Suprapubic skin (tissue), 4 donors: ENCODE measurements at regions not wholly inside any gene's neighbourhood (a gene's known extent, or its start where the extent isn't known, plus 50 kb on each side); places are given as distances from the start of the nearest gene placed in this dataset.
"Not testable (repeated sequence)": the region's sequence is repeated elsewhere in the genome, so short reads cannot be mapped to it uniquely, and the experiment has no call there.

ENCODE experiments used
- DNase-seq, 2 donors: peaks; one replicate each; pipeline ENCODE4 v3.0.0-alpha.2; 2019; ENCODE audit warnings: low spot score in 2 of 2
- H3K27ac ChIP-seq: fragments of 200-600 bp; sonication (generic); one replicate; pipeline ENCODE4 v1.5.1; 2019
- H3K27me3 ChIP-seq: fragments of 200-600 bp; sonication (generic); one replicate; pipeline ENCODE4 v1.5.1; 2019
- H3K36me3 ChIP-seq: fragments of 200-600 bp; sonication (generic); one replicate; pipeline ENCODE4 v1.5.1; 2019
- H3K4me1 ChIP-seq: fragments of 200-600 bp; sonication (generic); one replicate; pipeline ENCODE4 v1.5.1; 2019
- H3K4me3 ChIP-seq: fragments of 200-600 bp; sonication (generic); one replicate; pipeline ENCODE4 v1.5.1; 2019; ENCODE audit warnings: mild to moderate bottlenecking
- H3K9me3 ChIP-seq: fragments of 200-600 bp; sonication (generic); one replicate; pipeline ENCODE4 v1.5.1; 2019
- CTCF ChIP-seq, 2 donors: fragments of 200-600 bp in 1 of 2; fragments of 450-650 bp in 1 of 2; sonication (generic) in 1 of 2; IDR thresholded peaks; one replicate each; pipeline ENCODE4 v1.5.1; 2016 to 2019; ENCODE audit warnings: antibody characterized with exemption in 2 of 2, mild to moderate bottlenecking in 1 of 2, moderate library complexity in 1 of 2
- EP300 ChIP-seq: sonication (generic); formaldehyde crosslinking; IDR thresholded peaks from one replicate; pipeline ENCODE4 v1.6.1; 2017; ENCODE audit warnings: antibody characterized with exemption
- POLR2A ChIP-seq, 2 donors: fragments of 450-650 bp; IDR thresholded peaks; one replicate each; pipeline ENCODE4 v1.6.1; 2017; ENCODE audit warnings: antibody characterized with exemption in 2 of 2, mild to moderate bottlenecking in 2 of 2, moderate library complexity in 2 of 2
- POLR2AphosphoS5 ChIP-seq, 3 donors: sonication (generic); formaldehyde crosslinking; IDR thresholded peaks; one replicate each; pipeline ENCODE4 v1.6.1; 2017; ENCODE audit warnings: antibody characterized with exemption in 3 of 3
- WGBS: methylation state at CpG from one replicate; pipeline ENCODE4 v1.1.5; 2018; 5-methylcytosine and 5-hydroxymethylcytosine counted together

GRCh38 chr3:39638301-39638700, 170.8 kb downstream of the MOBP start:
- TF ChIP-seq EP300 = no peak
- no peak for TF ChIP-seq POLR2AphosphoS5 (IDR thresholded peaks at IDR 0.05)
- TF ChIP-seq CTCF (IDR thresholded peaks at IDR 0.05) = no peak
- no peak for TF ChIP-seq POLR2A (IDR thresholded peaks at IDR 0.05)
- no peak for DNase-seq
- WGBS = 73% methylated on average over 6 of the region's 6 CpGs
- Histone ChIP-seq H3K4me3 (no peak overlapping the region), H3K27ac (no peak overlapping the region), H3K36me3 (no peaks in the 10 kb centered on the region), H3K27me3 (no peaks in the 10 kb centered on the region), H3K4me1 (peaks cover 4% of the 10 kb centered on the region), H3K9me3 (no peaks in the 10 kb centered on the region)

GRCh38 chr3:39639344-39640236, 169.8 kb upstream of the MYRIP start:
- WGBS = 61% methylated on average over 5 of the region's 5 CpGs
- Histone ChIP-seq H3K4me3 (no peak overlapping the region), H3K36me3 (no peaks in the 10 kb centered on the region), H3K27ac (no peak overlapping the region), H3K4me1 (peaks cover 4% of the 10 kb centered on the region), H3K9me3 (no peaks in the 10 kb centered on the region), H3K27me3 (no peaks in the 10 kb centered on the region)
- DNase-seq = no peak
- TF ChIP-seq EP300 = no peak
- no peak for TF ChIP-seq POLR2AphosphoS5 (IDR thresholded peaks at IDR 0.05)
- no peak for TF ChIP-seq CTCF (IDR thresholded peaks at IDR 0.05)
- no peak for TF ChIP-seq POLR2A (IDR thresholded peaks at IDR 0.05)

GRCh38 chr3:39641274-39641673, 168.1 kb upstream of the MYRIP start:
- Histone ChIP-seq H3K4me3 (no peak overlapping the region), H3K27ac (no peak overlapping the region), H3K27me3 (no peaks in the 10 kb centered on the region), H3K36me3 (no peaks in the 10 kb centered on the region), H3K4me1 (peaks cover 4% of the 10 kb centered on the region), H3K9me3 (no peaks in the 10 kb centered on the region)
- WGBS = 84% methylated on average over 4 of the region's 4 CpGs
- DNase-seq = no peak
- no peak for TF ChIP-seq EP300
- no peak for TF ChIP-seq CTCF (IDR thresholded peaks at IDR 0.05)
- no peak for TF ChIP-seq POLR2A (IDR thresholded peaks at IDR 0.05)
- TF ChIP-seq POLR2AphosphoS5 (IDR thresholded peaks at IDR 0.05) = no peak

- WGBS = 57% methylated on average over 4 of the region's 4 CpGs
- DNase-seq = no peak
- no peaks in the 10 kb centered on the region for H3K27me3 ChIP-seq
- H3K9me3 ChIP-seq = no peaks in the 10 kb centered on the region
- H3K36me3 ChIP-seq = no peaks in the 10 kb centered on the region
- H3K4me1 ChIP-seq = peaks cover 4% of the 10 kb centered on the region
- H3K4me3 ChIP-seq = no peak overlapping the region
- TF ChIP-seq EP300 (no peak), POLR2A (IDR thresholded peaks at IDR 0.05) (no peak), POLR2AphosphoS5 (IDR thresholded peaks at IDR 0.05) (no peak), CTCF (IDR thresholded peaks at IDR 0.05) (no peak)
- no peak overlapping the region for H3K27ac ChIP-seq
Measured at GRCh38 chr3:39644176-39644575, 165.2 kb upstream of the MYRIP start.

- not testable (repeated sequence) for H3K27ac ChIP-seq, H3K27me3 ChIP-seq, H3K9me3 ChIP-seq, H3K4me3 ChIP-seq, H3K36me3 ChIP-seq, H3K4me1 ChIP-seq, DNase-seq
- WGBS = 92% methylated on average over 18 of the region's 19 CpGs
Measured at GRCh38 chr3:39651256-39651655, 158.2 kb upstream of the MYRIP start.
